ENCODE measurements at regions not wholly inside any gene's neighbourhood (a gene's known extent, or its start where the extent isn't known, plus 50 kb on each side); places are given as distances from the start of the nearest gene placed in this dataset.

DNA sequence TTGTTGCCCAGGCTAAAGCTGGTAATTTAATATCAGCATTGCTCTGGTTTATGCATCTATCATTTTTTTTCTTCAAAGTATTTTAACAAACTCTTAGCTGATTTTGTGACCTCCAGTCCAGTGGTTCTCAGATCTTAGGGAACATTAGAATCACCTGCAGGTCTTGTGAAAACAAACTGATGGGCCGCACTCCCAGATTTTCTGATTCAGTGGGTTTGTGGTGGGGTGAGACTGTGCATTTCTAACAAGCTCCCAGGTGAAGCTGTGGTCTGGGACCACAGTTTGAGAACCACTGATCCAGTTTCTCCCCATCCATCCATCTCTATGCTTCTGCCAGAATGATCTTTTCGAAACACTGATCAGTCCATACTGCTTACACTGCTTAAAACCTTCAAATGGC lies 305.7 kb upstream of the USP24 start:
- H3K4me1 ChIP-seq (ENCODE audit: control insufficient read depth in 1 of 2, insufficient read depth in 2 of 2, low read length in 2 of 2) = no peaks in the 10 kb centered on the region
- Mint-ChIP-seq H3K27me3 (ENCODE audit: low read depth in 3 of 3) (peaks cover 6 to 13% (median 7%) of the 10 kb centered on the region in 3 donors), H3K4me1 (no peaks in the 10 kb centered on the region), H3K27ac (peak overlapping the region in 1 of 7 donors; percentile 30), H3K36me3 (no peaks in the 10 kb centered on the region), H3K4me3 (no peak overlapping the region), H3K9me3 (peaks cover 0 to 3% (median 0%) of the 10 kb centered on the region in 7 donors)
- TF ChIP-seq, protein P1, sequence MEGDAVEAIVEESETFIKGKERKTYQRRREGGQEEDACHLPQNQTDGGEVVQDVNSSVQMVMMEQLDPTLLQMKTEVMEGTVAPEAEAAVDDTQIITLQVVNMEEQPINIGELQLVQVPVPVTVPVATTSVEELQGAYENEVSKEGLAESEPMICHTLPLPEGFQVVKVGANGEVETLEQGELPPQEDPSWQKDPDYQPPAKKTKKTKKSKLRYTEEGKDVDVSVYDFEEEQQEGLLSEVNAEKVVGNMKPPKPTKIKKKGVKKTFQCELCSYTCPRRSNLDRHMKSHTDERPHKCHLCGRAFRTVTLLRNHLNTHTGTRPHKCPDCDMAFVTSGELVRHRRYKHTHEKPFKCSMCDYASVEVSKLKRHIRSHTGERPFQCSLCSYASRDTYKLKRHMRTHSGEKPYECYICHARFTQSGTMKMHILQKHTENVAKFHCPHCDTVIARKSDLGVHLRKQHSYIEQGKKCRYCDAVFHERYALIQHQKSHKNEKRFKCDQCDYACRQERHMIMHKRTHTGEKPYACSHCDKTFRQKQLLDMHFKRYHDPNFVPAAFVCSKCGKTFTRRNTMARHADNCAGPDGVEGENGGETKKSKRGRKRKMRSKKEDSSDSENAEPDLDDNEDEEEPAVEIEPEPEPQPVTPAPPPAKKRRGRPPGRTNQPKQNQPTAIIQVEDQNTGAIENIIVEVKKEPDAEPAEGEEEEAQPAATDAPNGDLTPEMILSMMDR (IDR thresholded peaks at IDR 0.05) = no peak
- no peaks in the 10 kb centered on the region for H3K27me3 ChIP-seq (ENCODE audit: control insufficient read depth in 2 of 2, insufficient read depth in 2 of 2, low read length in 2 of 2)
- H2AFZ ChIP-seq (ENCODE audit: insufficient read depth, low read depth, low read length, poor library complexity, severe bottlenecking) = no peak overlapping the region
- no peaks in the 10 kb centered on the region for H3K9me3 ChIP-seq (replicated peaks in 1 of 2; ENCODE audit: control insufficient read depth in 1 of 2, insufficient read depth in 1 of 2, low read length in 2 of 2)
- intact Hi-C loops (cut with micrococcal nuclease) = no loop called here
- no peak overlapping the region for H3K9ac ChIP-seq (ENCODE audit: insufficient read depth, low read length, poor library complexity, severe bottlenecking)
- WGBS (ENCODE audit: insufficient coverage) = 90% methylated on average over 1 of the region's 2 CpGs
- DNase-seq = no peak
- no peak overlapping the region for H3K27ac ChIP-seq (ENCODE audit: low read depth in 1 of 2, low read length in 2 of 2)
- no peaks in the 10 kb centered on the region for H4K20me1 ChIP-seq (ENCODE audit: insufficient read depth, low read length)
- H3K36me3 ChIP-seq (replicated peaks in 1 of 2; ENCODE audit: control insufficient read depth in 1 of 2, insufficient read depth in 2 of 2, low read length in 2 of 2) = no peaks in the 10 kb centered on the region
- H3K79me2 ChIP-seq (ENCODE audit: insufficient read depth, low read length) = no peaks in the 10 kb centered on the region
- no peak overlapping the region for H3K4me2 ChIP-seq (replicated peaks; ENCODE audit: extremely low read depth, low read length, poor library complexity, severe bottlenecking)
- H3K4me3 ChIP-seq (replicated peaks in 1 of 3; ENCODE audit: low read depth in 2 of 3, low read length in 3 of 3) = no peak overlapping the region

DNA sequence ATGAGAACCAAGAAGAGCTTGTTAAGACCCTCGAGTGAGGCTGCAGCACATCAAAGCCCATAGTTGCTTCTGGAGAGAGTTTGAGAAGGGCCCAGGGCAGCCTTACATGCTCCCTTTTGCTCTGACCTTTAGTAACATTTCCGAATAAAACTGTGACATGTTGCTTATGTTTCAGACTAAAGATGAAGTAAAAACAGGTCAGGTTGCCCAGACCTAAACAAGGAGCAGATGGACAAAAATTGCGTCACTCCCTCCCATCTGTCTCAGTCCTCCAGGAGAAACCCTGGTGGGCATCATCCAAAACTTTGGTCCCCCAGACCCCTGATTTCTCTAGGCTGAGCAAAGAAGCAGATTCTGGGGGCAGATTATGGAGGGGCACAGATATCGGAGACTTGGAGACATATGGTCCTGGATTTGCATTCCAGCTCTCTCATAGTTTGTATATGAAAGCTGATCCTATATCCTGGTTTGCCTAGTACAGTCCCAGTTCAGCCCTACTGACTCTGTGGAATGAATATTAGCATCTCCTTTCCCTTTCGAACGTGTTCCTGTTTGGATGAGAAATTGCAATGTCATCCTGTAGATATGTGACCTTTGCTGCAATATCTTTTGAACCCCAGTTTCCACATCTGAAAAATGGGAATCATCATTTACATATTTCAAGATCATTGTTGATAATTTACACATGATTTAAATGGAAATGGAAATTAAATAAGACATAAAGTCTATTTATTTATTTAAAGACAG lies 304.9 kb upstream of the USP24 start:
- H2AFZ ChIP-seq (ENCODE audit: insufficient read depth, low read depth, low read length, poor library complexity, severe bottlenecking) = no peak overlapping the region
- Mint-ChIP-seq H3K4me3 (no peak overlapping the region), H3K27me3 (ENCODE audit: low read depth in 3 of 3) (peaks cover 6 to 13% (median 7%) of the 10 kb centered on the region in 3 donors), H3K9me3 (peaks cover 0 to 3% (median 0%) of the 10 kb centered on the region in 7 donors), H3K4me1 (no peaks in the 10 kb centered on the region), H3K27ac (no peak overlapping the region), H3K36me3 (no peaks in the 10 kb centered on the region)
- 95% methylated on average over 2 of the region's 6 CpGs for WGBS (ENCODE audit: insufficient coverage)
- TF ChIP-seq, protein P1 (IDR thresholded peaks at IDR 0.05) = no peak
- intact Hi-C loops (cut with micrococcal nuclease) = no loop called here
- no peak overlapping the region for H3K4me3 ChIP-seq (replicated peaks in 1 of 3; ENCODE audit: low read depth in 2 of 3, low read length in 3 of 3)
- H3K9me3 ChIP-seq (replicated peaks in 1 of 2; ENCODE audit: control insufficient read depth in 1 of 2, insufficient read depth in 1 of 2, low read length in 2 of 2) = no peaks in the 10 kb centered on the region
- no peaks in the 10 kb centered on the region for H3K36me3 ChIP-seq (replicated peaks in 1 of 2; ENCODE audit: control insufficient read depth in 1 of 2, insufficient read depth in 2 of 2, low read length in 2 of 2)
- DNase-seq = no peak
- H3K79me2 ChIP-seq (ENCODE audit: insufficient read depth, low read length) = no peaks in the 10 kb centered on the region
- H3K4me2 ChIP-seq (replicated peaks; ENCODE audit: extremely low read depth, low read length, poor library complexity, severe bottlenecking) = no peak overlapping the region
- H3K9ac ChIP-seq (ENCODE audit: insufficient read depth, low read length, poor library complexity, severe bottlenecking) = no peak overlapping the region
- no peaks in the 10 kb centered on the region for H4K20me1 ChIP-seq (ENCODE audit: insufficient read depth, low read length)
- no peaks in the 10 kb centered on the region for H3K4me1 ChIP-seq (ENCODE audit: control insufficient read depth in 1 of 2, insufficient read depth in 2 of 2, low read length in 2 of 2)
- no peak overlapping the region for H3K27ac ChIP-seq (ENCODE audit: low read depth in 1 of 2, low read length in 2 of 2)
- H3K27me3 ChIP-seq (ENCODE audit: control insufficient read depth in 2 of 2, insufficient read depth in 2 of 2, low read length in 2 of 2) = no peaks in the 10 kb centered on the region

Measured in CD14-positive monocyte (primary cell).